Inferior parietal cortex (tissue), 1 donor: ENCODE measurements at regions not wholly inside any gene's neighbourhood (a gene's known extent, or its start where the extent isn't known, plus 50 kb on each side); places are given as distances from the start of the nearest gene placed in this dataset.

Experiments
- DNase-seq: peaks from one replicate; pipeline ENCODE4 v3.0.0-alpha.2; 2016; ENCODE audit errors: extremely low spot score

DNA sequence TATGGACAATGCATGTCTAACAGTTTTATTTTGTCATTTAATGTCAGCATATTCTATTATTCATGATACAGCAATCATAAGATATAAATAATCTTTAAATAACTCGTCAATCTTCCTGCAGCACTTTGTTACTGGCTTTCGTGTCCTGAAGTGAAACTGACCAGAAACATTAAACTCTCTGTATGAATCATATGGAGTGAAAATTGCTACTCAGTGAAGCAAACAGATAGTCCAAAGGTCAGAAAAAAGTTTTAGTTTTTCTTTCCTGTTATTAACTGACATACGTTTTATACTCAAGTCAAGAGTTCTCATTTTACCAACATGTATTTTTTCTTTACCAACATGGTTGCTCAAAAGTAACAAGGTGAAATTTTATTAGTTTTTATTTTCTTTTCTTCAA is 106.8 kb upstream of the GALNT5 start:
- DNase-seq: no peak

DNA sequence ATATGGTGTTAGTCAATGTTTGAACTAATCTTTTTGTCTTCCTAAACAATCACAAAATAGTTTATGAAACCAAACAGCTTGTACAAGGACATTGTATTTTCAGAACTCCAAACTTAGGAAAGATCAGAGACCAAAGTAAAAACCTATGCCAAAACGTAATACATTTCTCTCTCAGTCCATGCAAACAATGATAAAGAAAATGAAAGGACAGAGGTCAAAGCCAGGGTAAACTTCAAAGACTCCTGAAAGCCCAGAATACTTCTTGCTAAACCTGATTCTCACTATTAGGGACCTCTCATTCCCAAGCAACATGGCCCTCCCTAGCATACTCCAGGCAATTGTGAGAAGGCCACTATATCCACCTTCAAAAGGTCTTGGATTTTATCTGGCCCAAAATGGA is 105.1 kb upstream of the GALNT5 start:
- no peak for DNase-seq

GRCh38 chr2:157155992-157156391 is 101.5 kb upstream of the GALNT5 start:
- no peak for DNase-seq

DNA sequence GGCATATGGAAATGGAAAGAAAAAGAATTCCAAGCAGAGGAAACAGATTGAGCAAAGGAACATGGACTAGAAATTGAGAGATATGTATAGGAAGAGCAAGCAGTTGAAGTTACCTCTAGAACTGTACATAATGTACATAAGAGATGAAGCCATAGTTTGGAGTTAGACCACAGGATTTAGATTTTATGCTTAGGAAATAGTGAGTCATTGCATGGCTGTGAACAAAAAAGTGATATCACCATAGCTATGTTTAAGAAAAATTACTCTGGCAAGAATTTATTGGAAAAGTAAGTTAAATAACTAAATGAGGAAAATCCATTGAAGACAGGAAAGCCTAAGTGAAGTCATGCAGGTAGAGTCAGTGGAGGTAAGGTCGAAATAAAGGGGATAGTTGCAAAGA is 99.4 kb upstream of the GALNT5 start:
- no peak for DNase-seq

DNA sequence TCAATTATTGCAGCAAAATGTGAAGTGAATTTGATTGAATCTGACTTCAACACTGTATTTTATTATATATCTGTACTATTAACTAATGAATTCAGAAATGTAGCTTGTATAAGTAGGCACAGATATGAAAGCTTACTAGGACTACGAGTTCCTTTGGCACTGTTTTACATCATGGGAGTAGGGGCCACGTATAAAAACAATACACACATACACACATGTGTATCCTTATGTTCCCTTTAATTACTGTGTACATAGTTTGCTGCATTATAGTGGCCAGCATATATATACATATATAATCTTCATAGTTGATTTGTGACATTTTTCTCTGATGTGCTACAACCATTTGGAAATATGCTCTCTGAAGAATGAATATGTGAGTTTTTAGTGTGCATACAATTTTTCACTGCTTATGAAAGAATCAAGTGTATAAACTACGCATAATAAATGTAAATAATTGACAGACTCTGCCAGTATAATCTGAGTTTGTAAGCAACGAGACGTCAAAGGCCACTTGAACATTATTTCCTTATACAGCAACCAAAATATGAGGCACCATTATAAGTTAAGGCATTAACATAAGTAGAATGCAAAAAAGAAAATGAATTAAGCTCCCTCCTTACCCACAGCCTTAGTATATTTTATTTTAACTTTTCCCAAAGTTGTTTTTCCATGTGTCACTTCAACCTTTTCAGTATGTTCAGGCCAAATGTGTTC is 98.1 kb upstream of the GALNT5 start:
- no peak for DNase-seq

GRCh38 chr2:157160111-157160510 is 97.4 kb upstream of the GALNT5 start:
- DNase-seq: no peak

GRCh38 chr2:157164370-157164769 is 93.1 kb upstream of the GALNT5 start:
- no peak for DNase-seq

DNA sequence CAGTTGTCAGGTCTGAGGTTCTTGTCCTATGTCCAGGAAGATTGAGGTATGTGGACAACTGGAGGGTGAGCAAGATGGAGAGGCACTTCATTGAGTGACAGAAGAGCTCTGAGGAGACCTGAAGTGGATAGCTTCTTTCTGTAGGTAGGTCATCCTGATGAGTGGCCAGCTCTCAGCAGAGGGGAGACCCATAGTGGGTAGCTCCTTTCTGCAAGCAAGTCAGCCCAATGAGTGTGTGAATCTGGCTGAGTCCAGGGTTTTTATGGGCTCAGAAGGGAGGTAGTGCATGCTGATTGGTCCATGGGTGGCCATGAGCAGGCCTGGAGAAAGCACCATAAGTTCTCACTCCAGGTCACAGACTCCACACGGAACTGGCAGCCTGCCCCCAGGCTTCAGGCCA is 92.6 kb upstream of the GALNT5 start:
- no peak for DNase-seq

DNA sequence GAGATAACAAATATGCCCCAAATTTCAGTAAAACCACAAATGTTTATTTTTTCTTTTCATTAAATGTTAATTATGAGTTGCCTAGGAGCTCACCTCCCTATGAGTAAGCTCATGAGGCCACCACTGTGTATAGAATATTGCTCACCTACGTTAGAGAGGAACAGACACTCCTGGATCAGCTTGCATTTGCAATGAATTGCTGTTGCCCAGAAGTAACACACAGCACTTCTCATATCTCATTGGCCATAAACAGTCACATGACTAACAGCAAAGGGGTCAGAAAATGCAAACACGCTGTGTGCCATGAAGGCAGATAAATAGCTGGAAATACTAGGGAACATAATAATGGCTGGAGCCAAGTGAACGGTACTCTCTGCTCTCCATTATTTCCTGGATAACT is 89.0 kb upstream of the GALNT5 start:
- no peak for DNase-seq

- DNase-seq: no peak
Observed at GRCh38 chr2:157169889-157170288, 87.6 kb upstream of the GALNT5 start.

- no peak for DNase-seq
Observed at GRCh38 chr2:157170299-157170698, 87.2 kb upstream of the GALNT5 start.

DNA sequence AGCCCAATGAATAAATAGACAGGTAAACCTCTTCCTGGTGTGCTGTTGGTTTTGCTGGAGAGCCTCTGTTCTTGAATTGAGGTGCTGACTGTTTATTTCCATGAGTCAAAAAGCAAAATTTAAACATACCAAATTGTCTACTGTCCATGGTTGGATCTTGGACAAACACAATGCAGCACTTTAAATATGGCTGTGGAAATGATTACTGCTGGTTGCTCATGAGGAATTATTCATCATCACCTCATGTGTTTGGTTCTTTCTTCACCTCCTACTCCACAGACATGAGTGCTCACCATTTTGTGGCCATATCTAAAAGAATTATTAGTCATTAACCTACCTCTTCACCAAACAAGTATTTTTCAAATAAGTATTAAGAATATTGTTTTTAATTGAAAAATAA is 85.3 kb upstream of the GALNT5 start:
- DNase-seq: no peak

GRCh38 chr2:157172866-157173578 is 84.5 kb upstream of the GALNT5 start:
- DNase-seq: no peak

GRCh38 chr2:157173740-157174184 is 83.7 kb upstream of the GALNT5 start:
- peak; percentile 56 for DNase-seq

DNA sequence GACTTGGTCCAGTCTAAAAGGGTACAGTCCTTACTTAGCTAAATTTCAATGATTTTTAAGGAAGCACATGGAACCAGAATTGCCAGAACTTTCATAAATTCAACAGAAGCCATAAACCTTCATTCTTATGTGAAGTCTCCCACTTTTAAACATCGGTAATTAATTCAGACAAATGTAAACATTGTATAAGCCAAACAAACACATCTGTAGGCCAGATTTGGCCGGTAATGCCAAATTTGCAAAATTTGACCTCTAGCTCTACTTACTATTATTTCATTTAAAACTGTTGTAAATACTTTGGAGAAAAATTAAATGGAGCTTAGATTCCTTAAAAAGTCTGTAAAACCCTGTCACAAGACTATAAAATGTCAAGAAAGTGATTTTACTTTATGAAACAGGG is 83.2 kb upstream of the GALNT5 start:
- no peak for DNase-seq

GRCh38 chr2:157176602-157177001 is 80.9 kb upstream of the GALNT5 start:
- no peak for DNase-seq

- no peak for DNase-seq
Observed at GRCh38 chr2:157178874-157179273, 78.6 kb upstream of the GALNT5 start.

- no peak for DNase-seq
Observed at GRCh38 chr2:157179324-157180105, 78.0 kb upstream of the GALNT5 start.

DNA sequence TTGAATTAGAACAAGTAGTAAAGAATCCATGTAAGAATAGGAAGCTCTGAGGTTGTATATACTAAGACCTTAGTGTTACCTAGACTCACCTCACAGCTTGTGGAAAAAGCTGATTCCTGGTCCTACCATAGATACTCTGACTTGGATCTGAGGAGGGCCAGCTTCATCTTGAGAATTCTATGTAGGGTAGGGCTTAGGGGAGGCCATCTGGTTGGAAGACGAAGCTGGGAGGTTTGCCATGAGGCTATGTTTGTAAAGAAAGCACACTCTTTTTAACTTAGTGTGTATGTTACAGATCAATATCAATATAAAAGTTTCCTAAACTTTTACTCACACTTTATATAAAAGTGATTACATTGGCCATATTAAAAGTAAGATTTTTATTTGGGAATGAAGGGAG is 77.1 kb upstream of the GALNT5 start:
- DNase-seq: no peak

GRCh38 chr2:157181234-157181633 is 76.3 kb upstream of the GALNT5 start:
- peak; percentile 24 for DNase-seq

DNA sequence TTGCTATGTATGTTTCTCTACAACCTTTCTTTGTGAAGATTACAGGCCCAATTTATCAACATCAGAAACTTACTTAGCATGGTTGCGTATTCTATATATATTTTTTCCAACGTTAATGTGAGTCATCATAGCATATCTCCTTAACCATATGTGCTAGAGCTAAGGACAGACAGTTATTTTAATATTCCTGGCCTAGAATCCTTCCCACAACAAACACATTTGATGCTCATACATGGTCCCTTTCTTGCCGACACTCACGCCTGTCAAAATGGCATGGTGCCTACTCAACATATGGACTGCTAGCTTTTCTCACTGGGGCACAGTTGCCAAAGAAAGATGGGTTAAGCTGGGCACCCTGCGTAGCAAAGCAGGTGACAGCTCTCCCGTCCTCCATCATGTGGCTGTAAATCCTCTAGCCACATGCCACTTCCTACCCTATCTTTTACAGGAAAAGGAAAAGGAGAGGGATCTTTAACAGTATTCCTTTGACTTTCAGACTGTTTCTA is 75.2 kb upstream of the GALNT5 start:
- peak; percentile 52 for DNase-seq

DNA sequence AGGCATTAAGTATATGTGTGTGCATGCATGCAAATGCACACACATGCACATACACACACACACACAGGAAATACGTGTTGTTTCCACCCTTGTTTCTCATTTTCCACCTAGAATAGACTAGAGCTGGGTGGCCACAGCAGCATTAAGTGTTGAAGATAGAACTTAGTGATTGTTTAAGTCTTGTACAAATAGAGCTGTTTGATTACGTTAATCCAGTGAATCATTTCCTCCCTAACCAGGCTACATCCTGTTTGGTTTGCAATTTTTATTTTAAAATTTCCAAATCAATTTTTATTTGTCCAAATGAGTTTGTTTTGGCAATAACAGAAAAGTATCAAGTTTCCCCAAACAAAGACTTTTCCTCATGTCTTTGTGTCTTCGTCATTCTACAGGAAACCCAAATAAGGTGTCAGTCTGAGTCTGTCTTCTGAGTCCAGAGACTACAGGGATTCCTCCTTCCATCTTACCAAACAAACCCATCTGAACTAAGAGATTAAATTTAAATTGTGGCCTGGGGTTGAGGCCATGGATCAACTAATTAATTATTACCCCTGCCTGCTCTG is 74.6 kb upstream of the GALNT5 start:
- DNase-seq: no peak
